GM19043 (cell line): ENCODE measurements at regions not wholly inside any gene's neighbourhood (a gene's known extent, or its start where the extent isn't known, plus 50 kb on each side); places are given as distances from the start of the nearest gene placed in this dataset.

ENCODE experiments used
- ATAC-seq: cut with Tn5 transposase; IDR thresholded peaks from one replicate; pipeline ENCODE4 v1.9.1; 2021; ENCODE audit warnings: low read depth; ENCODE audit not compliant: unreplicated experiment

GRCh38 chr7:12779947-12780346, 92.5 kb downstream of the ARL4A start:
- ATAC-seq: no peak

GRCh38 chr7:12783421-12784095, 96.1 kb downstream of the ARL4A start:
- ATAC-seq: no peak

DNA sequence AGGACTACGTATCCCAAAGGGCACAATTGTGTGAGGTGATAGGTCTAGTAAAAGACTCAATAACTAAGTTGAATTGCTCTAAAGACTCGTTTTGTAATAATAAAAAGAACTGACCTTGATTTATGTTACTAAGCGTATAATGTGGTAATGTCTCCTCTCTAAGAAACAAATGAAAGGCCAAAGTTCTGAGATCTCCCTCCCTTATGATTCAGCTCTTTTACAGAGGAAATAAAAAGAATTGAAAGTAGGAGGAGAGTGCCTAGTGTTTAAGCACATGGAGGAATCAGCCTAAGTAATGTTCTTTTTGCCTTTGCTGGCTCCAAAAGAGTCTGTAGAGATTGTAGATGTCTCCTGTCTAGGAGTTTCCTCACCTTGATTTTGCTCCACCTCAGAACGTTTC, 98.0 kb downstream of the ARL4A start:
- ATAC-seq: no peak

DNA sequence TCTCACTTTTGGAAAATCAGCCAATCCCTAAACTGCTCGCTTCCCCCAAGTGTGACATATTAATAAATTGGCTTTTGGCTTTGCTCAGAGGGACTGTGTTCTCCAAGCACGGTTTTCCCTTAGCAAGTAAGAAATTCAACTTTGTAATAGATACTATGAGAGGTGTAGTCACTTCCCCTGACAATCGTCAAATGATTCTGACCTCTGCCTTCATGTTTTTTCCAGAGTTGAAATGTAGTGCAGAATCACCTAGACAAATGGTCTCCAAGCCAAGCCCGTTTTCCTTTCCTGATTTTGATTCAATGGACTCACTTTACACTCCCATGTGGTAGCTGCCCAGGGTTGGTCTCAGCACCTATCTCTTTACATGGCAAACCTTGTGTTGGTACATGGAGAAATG, 99.1 kb downstream of the ARL4A start:
- no peak for ATAC-seq

DNA sequence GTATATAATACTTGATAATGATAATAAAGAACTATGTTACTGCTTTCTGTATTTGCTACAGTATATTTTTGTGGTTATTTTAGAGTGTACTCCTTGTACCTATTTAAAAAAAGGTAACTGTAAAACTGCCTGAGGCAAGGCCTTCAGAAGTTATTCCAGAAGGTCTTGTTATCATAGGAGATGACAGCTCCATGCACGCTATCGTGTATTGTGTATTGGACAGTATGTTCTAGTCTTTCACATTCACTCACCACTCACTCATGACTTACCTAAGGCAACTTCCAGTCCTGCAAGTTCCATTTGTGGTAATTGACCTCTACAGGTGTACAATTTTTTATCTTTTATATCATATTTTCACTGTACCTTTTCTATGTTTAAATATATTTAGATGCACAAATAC, 100.7 kb downstream of the ARL4A start:
- no peak for ATAC-seq

GRCh38 chr7:12788591-12788990, 101.2 kb downstream of the ARL4A start:
- ATAC-seq: no peak

DNA sequence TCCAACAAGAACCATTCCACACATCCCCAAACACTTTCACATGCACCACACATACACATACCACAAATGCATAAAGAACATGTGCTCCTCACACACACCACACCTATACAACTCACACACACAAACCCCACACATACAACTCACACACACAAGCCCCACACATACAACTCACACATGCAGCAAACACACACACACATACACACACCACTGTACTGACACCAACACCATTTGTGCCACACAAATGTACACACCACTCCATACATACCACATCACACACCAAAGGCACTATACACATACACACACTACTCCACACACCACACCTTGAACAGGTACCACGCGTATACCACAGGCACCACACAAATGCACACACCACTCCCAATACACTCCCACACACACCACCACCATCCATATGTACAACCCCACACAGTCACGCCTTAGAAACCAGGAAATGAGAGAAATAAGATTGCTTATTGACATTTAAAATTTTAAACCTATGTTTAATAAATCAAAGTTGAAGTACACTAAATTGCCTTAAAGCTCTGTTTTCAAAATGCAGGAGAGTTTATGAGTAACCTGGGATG, 107.4 kb downstream of the ARL4A start:
- ATAC-seq: no peak

GRCh38 chr7:12796397-12797127, 109.1 kb downstream of the ARL4A start:
- ATAC-seq: no peak

DNA sequence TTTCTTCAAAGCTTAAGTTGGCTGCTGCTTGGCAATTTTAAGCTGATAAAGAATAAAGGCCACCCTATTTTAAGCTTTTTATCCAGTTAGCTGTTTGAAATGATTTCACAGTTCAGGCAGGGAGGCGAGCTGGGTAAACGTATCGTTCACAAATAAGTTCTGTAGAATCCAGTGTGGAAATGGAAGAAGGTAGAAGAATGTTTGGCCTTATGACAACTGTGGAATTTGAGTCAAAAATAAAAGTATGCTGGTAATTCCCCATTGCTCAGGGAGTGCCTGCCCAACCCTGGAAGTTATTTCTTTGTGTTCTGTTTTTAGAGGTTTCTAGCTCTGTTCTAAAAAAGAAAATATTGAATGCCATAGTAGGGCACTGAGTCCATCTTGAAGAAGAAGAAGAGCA, 113.1 kb downstream of the ARL4A start:
- no peak for ATAC-seq

GRCh38 chr7:12801107-12801506, 113.7 kb downstream of the ARL4A start:
- no peak for ATAC-seq

DNA sequence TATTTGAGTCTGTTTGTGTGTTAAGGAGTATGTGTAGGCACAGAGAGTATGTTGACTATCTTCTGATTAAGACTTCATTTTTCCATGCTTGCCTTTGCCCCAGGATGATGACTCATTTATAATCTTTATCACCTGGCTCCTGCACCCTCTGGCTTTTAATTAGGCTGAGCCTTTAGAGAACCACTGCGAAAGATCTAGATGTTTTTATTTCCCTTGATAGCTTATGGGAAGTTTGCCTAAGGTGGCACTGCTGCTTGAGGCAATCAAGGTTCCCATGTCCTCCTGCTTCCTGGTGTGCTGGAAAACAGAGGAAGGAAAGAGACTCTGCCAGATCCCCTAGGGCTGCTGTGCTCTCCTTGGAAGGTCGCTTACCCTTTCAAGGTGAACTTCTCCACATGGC, 114.6 kb downstream of the ARL4A start:
- ATAC-seq: no peak

DNA sequence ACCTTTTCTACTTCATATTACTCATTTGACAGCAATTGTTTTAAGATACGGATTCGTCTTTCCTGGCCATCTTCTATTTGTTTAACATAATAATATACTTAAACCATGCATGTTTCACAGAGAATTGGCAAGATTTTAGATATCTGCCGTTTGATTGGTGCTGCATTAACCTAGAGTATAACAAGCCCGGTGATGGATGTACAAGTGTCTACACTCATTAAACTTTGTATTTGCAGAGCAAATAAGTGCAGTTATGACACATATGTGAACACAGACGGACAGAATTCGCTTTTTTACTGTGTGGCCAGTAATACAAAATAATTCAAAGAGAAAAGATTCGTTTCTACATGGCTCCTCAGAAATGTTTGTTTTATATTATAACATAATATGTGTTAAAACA, 116.1 kb downstream of the ARL4A start:
- no peak for ATAC-seq

GRCh38 chr7:12805518-12805928, 118.1 kb downstream of the ARL4A start:
- ATAC-seq: no peak

GRCh38 chr7:12805957-12806356, 118.5 kb downstream of the ARL4A start:
- no peak for ATAC-seq

GRCh38 chr7:12809476-12809875, 122.0 kb downstream of the ARL4A start:
- no peak for ATAC-seq

GRCh38 chr7:12812111-12812510, 124.7 kb downstream of the ARL4A start:
- ATAC-seq: no peak

DNA sequence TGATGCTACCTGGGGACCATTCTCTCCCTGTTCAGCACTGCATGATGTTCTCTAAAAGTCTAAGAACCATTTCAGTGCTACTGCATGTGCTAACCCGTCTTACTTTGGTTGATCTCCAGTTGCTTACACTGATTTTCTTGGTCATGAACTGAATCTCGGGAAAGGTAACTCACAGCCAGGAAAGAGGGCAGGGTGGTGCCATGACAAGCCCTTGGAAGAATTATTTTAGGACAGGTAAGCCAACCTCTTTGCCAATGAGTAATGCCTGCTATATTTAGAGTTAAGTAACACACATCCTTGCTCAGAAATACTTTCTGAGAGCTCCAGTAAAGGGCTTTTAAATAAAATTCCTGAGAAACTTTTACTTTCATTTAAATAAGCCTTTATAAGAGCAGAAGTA, 126.7 kb downstream of the ARL4A start:
- ATAC-seq: no peak

- no peak for ATAC-seq
Measured at GRCh38 chr7:12814828-12815227, 127.4 kb downstream of the ARL4A start.

GRCh38 chr7:12815426-12815825, 128.0 kb downstream of the ARL4A start:
- no peak for ATAC-seq

GRCh38 chr7:12815871-12816270, 128.4 kb downstream of the ARL4A start:
- ATAC-seq: no peak

DNA sequence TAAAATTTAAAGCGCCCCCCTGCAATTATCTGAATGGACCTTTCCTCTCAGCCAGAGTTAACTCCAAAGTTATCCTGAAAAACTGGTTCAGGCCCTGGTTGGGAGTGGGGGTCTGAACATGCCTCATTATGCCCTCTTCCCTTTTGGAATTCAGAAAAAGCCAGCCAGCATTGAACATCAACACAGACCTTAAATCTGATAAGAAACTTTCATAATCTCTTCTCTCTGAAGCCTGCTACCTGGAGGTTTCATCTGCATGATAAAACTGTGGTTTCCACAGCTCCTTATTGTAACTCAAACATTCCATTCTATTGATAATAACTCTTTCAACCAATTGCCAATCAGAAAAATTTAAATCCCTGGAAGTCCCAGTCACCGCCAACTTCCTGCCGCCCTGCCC, 133.3 kb downstream of the ARL4A start:
- no peak for ATAC-seq

DNA sequence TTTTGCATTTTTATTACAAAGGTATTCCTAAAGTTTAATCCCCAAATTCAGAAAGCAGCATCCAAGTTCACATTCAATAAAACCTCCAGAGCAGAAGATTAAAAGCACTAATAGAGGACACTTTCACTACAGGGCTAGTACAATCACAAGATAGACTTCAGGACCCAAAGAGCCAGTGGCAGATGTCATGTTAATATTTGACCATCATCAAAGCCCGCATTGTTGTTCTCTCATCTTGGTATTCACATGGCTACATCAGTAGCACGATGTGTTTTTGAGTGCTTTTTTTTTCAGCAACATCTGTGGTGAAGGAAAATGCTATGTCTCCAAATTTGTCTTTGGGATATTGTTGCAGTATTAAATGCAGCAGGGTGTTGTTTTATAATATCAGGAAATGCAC, 134.3 kb downstream of the ARL4A start:
- ATAC-seq: no peak
